ENCODE measurements at regions not wholly inside any gene's neighbourhood (a gene's known extent, or its start where the extent isn't known, plus 50 kb on each side); places are given as distances from the start of the nearest gene placed in this dataset.
"Not testable (repeated sequence)": the region's sequence is repeated elsewhere in the genome, so short reads cannot be mapped to it uniquely, and the experiment has no call there.

GRCh38 chr4:160044693-160045092 is 941.8 kb downstream of the RAPGEF2 start:
- TF ChIP-seq CTCF (conservative IDR thresholded peaks at IDR 0.05), result no peak
- no peak overlapping the region for H3K27ac ChIP-seq

- no peak overlapping the region for H3K27ac ChIP-seq
- TF ChIP-seq CTCF (conservative IDR thresholded peaks at IDR 0.05), result no peak
Observed at GRCh38 chr4:160082432-160083207, 979.7 kb downstream of the RAPGEF2 start.

GRCh38 chr4:160091631-160092030 is 988.8 kb downstream of the RAPGEF2 start:
- TF ChIP-seq CTCF (conservative IDR thresholded peaks at IDR 0.05), result no peak
- H3K27ac ChIP-seq, result no peak overlapping the region

- no peak overlapping the region for H3K27ac ChIP-seq
- no peak for TF ChIP-seq CTCF (conservative IDR thresholded peaks at IDR 0.05)
Observed at GRCh38 chr4:160100316-160100715, 997.4 kb downstream of the RAPGEF2 start.

GRCh38 chr4:160110891-160111290 is 1008.0 kb downstream of the RAPGEF2 start:
- H3K27ac ChIP-seq, result no peak overlapping the region
- no peak for TF ChIP-seq CTCF (conservative IDR thresholded peaks at IDR 0.05)

- no peak for TF ChIP-seq CTCF (conservative IDR thresholded peaks at IDR 0.05)
- no peak overlapping the region for H3K27ac ChIP-seq
Observed at GRCh38 chr4:160117686-160118085, 1014.8 kb downstream of the RAPGEF2 start.

- not testable (repeated sequence) for H3K27ac ChIP-seq
Observed at GRCh38 chr4:160125576-160126287, 1022.9 kb downstream of the RAPGEF2 start.

GRCh38 chr4:160127211-160127610 is 1024.3 kb downstream of the RAPGEF2 start:
- TF ChIP-seq CTCF (conservative IDR thresholded peaks at IDR 0.05), result no peak
- no peak overlapping the region for H3K27ac ChIP-seq
